ENCODE measurements at regions not wholly inside any gene's neighbourhood (a gene's known extent, or its start where the extent isn't known, plus 50 kb on each side); places are given as distances from the start of the nearest gene placed in this dataset.

DNA sequence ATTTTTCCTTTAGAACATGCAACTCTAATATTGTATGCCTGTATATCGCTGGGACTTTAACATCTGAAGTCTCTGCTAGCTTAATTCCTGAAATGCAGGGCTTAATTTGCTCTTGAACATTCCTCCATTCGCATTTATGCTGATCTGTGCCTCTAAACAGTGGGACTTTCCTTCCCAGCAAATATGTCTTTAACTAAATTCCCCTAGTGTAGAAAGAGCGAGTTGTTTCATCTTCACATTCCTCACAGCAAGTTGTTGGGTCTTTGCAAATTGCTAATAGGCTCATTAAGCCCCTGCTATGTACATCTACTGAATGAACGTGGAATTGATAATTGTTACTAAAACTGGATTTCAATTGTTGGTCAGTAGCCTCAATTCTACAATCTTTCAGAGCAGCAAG lies 118.4 kb upstream of the OBI1 start:
- DNase-seq: no peak

DNA sequence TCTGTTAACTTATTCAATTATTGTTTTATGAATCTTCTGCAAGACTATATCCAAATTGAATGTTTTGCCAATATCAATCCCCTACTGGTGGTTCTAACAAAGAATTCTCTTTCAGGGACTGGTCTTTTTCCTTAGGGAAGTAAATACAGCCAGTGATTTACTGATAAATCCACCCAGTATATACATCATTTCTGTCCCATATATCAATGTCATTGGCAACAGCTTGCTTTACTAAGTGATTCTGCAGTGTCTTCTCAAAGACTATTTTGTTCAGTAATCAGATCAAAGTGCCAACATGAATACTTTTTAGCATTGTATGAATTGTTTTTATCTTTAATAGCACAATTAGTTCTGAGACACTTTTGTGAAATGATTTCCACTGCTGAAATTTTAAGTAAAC lies 114.0 kb upstream of the OBI1 start:
- DNase-seq: no peak

- no peak for DNase-seq
Observed at GRCh38 chr13:78770601-78771000, 111.6 kb upstream of the OBI1 start.

GRCh38 chr13:78768950-78769349 lies 110.0 kb upstream of the OBI1 start:
- no peak for DNase-seq

DNA sequence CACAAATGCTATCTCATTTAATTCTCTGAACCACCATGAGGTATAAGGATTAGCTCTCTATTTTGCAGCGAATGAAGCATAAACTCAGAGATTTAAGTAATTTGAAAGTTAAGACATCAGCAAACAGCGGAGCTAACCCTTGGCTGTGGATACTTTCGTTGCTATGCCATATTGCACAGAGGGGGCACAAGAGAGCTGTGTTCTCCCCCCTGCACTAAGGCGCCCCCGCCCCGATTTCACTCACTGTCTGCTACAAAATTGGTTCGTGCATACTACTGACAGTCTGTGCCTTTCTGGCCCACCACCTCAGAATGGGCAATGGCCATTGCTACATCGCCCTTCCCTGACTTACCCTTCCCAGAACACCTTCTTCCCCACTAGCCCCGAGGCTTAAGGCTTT lies 105.7 kb upstream of the OBI1 start:
- no peak for DNase-seq

DNA sequence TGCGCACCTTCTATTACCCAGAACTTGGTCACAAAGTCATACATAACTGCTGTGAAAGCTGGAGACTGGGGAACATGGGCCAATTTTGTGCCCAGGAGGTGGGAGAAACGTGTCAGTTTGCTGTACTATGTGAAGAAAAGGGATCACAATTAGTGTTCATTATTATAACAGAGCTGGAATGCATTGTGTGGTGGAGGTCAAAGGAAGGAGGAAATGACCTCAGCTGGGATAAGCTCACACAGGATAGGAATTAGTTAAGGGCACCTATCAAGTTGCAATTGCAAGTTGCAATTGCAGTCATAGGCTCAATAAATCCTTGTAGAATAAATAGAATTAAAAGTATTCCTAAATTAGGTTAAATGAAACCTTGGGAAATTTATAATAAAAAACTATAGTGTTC lies 103.9 kb upstream of the OBI1 start:
- no peak for DNase-seq

DNA sequence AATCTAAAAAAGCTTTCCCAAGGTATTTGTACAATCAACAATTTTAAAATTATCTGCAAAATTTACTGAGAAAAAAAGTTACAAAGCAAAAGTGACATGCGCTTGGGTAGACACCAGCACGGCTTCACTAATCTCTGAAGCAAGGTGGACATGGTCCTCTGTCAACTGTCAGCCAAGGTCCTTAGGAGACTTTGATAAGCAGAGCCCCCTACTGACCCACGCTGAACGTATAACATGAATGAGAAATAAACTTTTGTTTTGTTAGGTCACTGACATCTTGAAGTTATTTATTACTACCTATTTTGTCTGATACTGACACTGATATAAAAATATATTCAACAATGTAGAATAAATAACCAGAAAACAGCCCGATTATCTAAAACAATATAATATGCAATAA lies 100.7 kb upstream of the OBI1 start:
- no peak for DNase-seq

- no peak for DNase-seq
Observed at GRCh38 chr13:78758549-78758948, 99.6 kb upstream of the OBI1 start.

DNA sequence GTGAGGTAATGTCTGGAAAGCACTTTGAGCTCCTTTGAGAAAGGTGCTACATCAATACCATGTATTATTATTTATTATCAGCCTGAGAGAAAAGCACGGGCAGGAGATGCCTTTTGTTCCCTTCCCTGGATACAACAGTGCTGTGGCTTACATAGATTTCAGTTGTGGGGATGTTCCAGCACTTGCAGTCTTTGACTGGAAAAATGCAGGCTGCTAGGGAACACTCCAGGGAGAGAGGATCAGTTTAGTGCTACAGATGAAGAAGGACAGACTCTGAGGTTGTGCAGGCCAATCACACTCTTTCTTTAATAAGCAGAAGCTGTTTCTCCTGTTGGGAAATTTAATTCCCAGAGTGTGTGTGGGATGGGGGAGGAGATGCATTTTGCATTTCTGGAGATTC lies 94.5 kb upstream of the OBI1 start:
- DNase-seq: no peak

DNA sequence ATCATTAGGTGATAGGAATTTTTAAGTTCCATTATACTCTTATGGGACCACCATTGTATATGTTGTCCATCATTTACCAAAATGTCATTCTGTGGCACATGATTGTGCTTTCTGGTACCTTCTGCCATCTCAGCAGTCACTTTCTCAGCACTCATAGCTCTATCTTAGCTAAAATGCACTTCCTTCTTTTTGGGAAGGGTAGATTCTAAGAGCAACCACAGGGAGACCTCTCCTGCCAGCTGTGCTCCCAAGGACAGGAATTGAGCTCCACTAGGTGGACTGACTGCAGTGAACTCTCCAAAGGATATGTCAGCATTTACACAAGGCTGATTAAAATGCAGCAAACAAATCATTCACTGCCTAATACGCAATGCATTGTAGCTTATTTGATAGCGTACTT lies 91.8 kb upstream of the OBI1 start:
- no peak for DNase-seq

DNA sequence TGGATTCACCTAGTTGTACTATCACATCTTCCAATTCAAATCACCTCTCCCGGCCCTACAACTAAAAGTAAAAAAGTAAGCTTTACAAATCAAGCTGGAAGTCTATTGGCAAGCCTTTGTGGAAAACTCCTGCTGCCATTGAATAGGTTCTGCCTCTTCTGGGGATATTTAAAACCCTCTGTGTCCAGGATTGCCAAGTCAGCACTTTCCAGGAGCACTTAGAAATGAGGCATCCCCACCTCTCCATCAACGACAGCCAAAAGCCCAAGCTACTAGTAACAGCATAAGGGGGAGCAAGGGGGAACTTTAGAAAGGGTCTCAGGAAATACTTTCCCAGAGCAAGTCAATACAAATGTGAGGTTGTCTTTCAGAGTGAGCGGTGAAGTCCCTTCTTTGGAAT lies 85.0 kb upstream of the OBI1 start:
- no peak for DNase-seq

DNA sequence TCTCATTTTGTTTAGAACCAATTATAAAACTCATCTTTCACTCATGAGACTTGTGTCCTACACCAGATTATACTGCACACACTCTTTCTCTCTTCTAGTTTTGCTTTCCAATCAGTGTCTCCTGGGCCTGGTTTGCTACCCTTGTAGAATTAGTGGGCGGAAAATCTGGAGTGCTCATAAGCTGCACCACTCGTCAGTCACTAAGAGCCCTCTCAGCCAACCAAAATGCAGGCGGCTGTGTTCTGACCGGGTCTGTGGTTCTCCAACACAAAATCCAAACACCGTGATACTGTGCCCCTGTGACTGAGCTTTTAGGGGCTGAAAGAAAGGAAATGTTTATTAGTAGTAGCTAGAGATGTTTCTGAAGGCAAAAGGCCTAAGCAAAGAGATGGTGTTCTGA lies 83.7 kb upstream of the OBI1 start:
- peak; percentile 91 for DNase-seq

GRCh38 chr13:78736142-78736541 lies 77.2 kb upstream of the OBI1 start:
- no peak for DNase-seq

DNA sequence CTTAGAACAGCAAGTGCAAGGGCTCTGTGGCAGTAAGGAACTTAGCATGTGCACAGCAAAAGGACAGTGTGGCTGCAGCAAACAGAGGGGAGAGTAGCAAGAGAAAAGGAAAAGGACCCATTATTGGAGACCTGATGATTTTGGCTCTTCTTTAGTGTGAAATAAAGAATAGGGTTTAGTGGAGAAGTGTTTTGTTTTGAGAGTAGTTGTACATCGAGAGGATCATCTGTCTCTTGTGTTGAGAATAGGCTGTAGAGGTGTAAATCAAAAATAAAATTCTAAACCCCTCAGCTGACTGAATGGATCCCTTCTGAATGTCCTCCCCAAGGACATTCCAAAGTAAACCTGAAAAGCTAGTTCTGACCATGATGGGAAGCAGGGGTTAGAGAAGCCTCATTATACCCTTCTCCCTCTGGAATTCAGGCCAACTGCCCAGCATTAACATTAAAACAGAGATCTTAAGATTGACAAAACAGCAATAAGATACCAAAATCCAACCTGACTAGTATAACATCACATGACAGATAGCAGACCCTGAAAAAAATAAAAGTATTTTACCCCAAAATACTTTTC lies 73.6 kb upstream of the OBI1 start:
- no peak for DNase-seq

DNA sequence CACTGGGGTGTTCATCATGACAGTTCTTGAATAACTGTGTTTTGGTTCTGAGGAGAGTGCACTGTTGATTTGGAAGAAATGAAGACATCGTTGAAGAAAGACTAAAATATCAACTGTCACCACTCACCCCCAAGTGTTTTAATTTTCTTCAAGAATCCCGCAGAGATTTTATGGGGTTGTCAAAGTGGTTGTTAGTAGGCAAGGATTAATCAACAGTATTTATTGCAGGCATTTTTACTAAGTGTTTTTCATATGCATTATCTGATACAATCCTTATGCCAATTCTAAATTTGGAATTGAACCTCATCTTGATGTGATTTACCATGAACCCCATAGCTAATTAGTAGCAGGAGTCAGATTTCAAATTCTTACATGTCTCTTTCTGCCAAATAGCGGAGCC lies 63.7 kb upstream of the OBI1 start:
- no peak for DNase-seq

GRCh38 chr13:78719367-78719766 lies 60.4 kb upstream of the OBI1 start:
- DNase-seq: no peak

- DNase-seq: peak; percentile 19
Observed at GRCh38 chr13:78714717-78715116, 55.8 kb upstream of the OBI1 start.

- DNase-seq: no peak
Observed at GRCh38 chr13:78712831-78713230, 53.9 kb upstream of the OBI1 start.

DNA sequence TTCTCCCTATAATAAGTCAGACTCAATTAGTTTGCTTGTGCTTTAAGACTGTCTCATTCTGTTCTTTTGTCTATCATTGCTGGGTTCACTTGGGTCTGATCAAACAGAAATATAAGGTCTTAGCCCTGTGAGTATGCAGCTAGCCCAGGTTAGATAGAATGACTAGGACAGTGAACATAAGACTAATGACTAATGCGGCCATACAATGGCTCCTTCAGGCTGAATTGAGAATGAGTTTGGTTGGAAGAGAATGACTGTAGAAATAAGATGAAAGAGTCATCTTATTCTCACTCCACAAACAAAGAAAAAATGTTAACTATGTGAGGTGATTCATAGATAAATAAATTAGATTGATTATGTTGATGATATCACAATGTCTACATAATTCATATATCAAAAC lies 50.1 kb upstream of the OBI1 start:
- DNase-seq: no peak
